ENCODE measurements at regions not wholly inside any gene's neighbourhood (a gene's known extent, or its start where the extent isn't known, plus 50 kb on each side); places are given as distances from the start of the nearest gene placed in this dataset.

GRCh38 chr10:31146491-31147209 is 115.0 kb upstream of the ZNF438 start:
- DNase-seq, result no peak

DNA sequence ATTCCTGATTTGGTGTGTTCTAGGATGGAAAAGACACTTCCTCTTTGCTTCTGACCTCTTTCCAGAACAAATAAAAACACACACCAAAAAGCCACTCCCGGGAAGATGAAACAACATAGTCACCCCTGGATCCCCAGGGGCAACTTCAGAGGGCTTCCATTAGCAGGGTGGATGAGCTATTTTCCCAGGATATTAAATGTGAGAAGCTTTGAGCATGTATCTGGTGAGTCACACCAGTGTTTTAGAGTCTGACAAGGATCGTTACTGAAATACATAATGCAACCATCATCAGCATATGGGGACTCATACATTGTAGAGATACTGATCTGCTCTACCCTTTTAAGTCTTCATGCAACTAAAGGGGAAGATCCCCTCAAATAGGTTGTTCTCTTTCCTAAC is 115.5 kb upstream of the ZNF438 start:
- no peak for DNase-seq

DNA sequence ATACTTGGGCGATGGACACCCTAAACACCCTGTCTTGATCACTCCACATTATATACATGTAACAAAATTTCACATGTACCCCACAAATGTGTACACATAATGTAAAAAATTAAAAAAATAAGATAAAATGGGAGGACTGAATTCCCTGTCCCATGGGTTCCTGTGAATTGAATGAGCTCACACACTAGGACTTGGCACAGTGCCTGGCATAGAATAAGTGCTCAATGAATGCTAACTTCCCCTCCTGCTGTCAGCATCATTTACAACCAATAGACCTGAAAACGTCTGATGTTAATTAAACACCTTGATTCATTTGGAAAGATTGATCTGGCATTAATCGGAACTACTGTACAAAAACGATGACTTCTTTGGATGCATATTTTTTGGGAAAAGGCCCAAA is 117.3 kb upstream of the ZNF438 start:
- no peak for DNase-seq

DNA sequence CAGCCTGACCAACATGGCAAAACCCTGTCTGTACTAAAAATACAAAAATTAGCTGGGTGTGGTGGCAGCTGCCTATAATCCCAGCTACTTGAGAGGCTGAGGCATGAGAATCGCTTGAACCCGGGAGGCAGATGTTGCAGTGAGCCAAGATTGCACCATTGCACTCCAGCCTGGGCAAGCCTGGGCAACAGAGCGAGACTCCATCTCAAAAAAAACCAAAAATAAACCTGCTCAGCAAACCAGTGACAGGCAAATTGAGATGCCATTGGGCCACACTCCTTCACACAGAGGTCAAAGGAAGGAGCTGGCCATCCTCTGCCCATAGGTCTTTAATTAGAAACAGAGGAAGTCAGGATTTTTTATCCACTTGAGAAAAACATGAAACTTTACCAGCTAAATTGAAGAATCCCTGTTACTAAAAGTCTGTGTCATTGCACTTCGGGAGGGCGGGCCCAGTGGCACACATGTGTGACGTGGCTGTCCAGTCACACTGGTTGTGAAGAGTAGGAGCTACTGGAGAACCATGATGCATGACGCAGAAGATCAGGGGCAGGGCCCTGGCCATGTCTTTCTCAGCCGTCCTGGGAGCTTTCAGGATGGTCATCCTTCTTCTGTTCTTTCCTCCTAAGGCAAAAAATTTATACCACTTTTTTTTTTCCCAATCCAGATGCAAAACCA is 118.3 kb upstream of the ZNF438 start:
- DNase-seq, result no peak

DNA sequence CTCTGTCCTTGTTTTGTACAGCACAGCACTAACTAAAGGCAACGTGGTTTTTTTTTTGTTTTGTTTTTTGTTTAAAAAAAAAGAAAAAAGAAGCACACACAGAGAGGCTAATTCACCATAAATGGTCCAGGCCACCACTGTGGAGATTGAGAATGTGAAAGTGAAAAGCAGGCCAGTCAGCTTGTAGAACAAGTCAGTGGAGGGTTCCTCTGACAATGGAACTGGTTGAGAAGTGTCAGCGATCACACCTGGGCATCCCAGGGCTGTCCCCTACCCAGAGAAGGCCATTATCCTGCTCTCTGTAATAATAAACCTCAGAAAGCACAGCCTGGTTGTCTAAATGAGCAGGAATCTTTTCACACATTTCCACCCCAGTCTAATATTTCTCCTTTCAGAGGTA is 119.6 kb upstream of the ZNF438 start:
- DNase-seq, result no peak

GRCh38 chr10:31152421-31153135 is 120.9 kb upstream of the ZNF438 start:
- DNase-seq, result no peak

DNA sequence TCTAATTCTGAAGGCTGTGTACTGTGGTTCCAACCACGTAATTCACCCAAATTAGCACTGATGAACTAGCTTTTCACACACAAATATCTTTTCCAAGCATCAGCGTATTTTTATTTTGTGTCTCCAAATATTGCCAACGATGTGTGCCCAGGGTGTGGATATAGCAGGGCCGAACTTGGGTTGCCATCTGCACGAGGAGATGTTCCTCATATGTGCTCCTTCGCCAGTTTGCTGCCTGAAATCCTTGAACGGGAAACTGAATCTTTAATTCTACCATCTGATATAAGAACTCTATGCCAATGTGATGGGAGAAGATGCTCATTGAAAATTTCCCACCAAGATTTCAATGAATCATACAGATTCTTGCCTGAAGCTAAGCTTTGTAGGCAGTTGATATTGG is 121.5 kb upstream of the ZNF438 start:
- DNase-seq, result no peak

DNA sequence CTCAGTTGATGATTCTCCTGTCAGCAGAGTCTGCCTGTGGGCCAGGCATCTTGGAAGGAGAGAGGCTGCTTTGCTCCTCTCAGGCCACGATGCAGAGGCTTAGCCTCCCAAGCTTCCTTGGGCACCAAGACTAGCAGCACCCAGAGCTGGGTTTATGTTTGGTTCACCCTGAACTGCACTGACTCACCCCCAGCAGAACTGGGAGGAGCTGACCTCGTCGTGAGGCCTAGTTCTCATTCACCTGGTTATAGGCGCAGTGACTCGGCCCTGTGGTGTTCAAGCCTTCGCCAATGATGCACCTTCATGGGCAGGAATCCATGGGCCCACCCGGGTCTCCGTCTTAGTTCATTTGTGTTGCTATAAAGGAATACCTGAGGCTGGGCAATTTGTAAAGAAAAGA is 122.0 kb upstream of the ZNF438 start:
- DNase-seq, result no peak

DNA sequence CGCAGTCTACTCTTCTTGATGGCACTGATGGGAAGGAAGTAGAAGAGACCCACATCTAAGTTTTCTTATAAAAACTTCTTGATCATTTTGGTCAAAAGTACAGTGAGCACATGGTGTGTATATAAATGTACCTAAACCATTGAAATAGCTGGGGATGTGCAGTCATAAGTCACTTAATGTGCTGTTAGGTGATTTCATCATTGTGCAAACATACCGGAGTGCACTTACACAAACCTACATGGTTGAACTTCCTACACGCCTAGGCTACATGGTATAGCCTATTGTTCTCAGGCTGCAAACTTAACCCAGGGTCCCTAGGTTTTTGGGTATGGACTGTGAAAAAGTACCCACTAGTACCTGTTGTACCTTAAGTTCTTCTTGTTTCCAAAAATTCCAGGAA is 123.3 kb upstream of the ZNF438 start:
- no peak for DNase-seq

DNA sequence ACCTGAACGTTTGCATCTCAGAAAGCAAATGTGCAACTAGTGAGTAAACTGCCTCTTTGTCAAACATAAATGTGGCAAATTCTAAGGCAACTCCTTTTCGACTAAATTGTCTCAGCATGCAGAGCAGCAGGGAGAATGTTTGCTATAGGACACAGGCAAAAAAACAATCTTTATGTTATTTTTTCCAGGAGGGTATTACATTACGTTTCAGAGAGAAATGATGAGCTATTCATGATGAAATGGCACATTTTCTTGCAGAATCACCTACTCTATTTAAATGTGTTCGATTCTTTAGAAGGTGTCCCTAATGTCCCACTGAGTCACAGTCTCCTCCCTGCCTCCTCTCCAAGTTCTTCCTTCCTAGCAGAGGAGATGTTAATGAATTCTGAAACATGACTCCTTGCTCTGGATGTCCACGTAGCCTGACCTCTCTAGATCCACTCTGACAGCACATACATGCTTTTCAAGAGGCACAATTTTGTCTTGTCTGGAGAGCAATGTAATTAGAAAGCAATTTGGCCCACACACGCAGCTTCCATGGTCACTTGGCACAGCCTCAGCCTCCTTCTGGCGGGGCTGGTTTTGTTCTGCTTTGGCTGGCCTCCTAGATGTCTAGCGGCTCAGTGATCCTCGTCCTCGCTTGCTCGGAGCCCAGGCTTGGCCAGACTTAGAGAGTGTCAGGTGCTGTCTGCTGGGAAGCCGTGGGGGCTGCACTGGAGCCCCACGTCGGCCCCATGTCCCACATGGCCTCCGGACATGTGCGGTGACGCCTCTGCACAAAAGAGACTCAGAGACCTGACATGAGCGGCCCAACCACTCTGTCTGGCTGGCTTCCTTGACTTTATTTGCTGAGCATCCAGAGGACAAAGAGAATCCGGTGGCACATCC is 125.7 kb upstream of the ZNF438 start:
- DNase-seq, result no peak

DNA sequence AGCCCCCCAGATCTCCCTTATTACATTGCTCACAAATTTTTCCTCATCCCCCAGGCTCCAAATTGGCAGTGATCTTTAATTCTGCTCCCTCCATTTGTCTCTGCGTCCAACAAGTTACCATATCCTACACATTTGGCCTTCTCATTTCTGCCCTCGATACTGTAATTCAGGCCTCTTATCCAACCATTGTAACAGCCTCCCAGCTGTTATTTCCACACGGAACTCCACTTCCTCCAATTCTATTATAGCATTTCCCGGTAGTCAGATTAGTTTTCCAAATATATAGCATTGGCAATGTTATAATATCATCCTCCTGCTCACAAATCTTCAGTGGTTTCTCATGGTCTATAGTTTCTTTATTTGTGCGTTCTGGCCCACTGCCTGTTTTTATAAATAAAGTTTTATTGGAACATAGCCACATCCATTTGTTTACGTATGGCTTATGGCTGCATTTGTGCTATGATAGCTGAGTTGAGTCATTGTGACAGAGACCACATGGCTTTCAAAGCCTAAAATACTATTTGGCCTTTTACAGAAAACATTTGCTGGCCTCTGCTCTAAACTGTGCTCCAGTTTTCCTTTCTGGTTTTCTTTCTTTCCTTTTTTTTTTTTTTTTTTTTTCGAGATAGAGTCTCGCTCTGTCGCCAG is 126.5 kb upstream of the ZNF438 start:
- no peak for DNase-seq

DNA sequence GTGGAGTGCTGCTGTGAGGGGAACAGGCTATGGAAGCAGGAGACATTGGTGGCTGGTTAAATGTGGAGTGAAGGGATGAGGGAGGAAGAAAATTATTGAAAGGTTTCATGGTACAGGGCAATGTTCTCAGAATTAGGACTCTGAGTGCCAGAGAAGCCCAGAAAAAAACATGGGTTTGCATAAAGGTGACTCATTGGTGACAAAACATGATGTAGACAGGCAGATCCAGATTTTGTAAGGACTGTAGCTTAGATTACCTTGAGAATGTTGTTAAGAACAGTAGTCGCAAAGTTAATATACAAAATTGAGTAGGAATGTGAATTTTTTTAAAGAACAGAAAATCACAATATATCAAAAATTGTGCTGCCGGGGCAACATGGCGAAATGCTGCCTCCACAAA is 134.9 kb upstream of the ZNF438 start:
- DNase-seq, result no peak

GRCh38 chr10:31170636-31171035 is 139.0 kb upstream of the ZNF438 start:
- DNase-seq, result no peak

DNA sequence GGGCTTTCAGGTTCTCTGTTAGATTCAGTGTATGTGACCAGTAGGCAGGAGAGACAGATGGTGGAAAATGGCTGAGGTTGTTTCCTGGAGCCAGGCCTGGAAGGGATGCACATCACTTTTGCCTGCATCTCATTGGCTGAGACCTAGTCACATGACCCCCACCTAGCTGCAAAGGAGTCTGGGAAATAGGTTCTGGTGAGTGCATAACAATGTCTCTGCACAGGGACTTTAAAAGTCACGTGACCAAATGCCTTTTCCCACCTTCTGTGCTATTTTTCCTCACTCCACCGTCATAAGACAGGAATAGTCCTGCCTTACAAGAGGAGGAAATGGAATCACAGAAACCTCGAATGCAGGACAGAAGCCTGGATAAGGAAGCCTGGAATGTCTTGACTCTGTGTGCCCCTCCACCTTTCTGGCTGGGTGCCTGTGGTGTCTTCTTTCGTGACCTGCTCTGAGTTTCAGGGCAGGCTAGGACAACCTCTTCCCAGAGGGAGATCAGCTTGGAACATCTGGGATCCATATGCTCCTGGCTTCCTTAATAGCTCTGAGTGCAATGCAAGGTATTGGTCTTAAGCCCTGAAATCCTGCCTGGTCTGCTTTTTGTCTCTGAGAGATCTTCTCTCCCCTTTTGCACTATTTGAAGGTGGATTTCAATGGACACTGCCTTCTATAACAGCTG is 139.9 kb upstream of the ZNF438 start:
- DNase-seq, result no peak

DNA sequence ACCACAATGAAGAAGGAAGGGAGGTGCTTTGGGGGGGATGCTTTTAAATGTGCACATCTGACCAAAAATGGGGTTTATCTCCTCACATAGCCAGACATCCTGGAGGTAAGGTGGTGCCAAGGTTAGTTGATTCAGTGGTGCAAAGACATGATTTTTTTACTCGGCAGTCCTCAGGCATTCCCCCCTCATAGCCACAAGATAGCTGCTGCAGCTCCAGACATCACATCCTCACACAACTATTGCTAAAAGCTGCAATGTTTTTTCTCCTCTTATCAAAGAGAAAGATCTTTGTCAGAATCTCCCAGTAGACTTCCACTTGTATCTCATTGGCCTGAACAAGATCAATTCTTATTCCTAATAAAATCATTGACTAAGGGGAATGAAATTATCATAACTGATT is 141.3 kb upstream of the ZNF438 start:
- DNase-seq, result no peak

DNA sequence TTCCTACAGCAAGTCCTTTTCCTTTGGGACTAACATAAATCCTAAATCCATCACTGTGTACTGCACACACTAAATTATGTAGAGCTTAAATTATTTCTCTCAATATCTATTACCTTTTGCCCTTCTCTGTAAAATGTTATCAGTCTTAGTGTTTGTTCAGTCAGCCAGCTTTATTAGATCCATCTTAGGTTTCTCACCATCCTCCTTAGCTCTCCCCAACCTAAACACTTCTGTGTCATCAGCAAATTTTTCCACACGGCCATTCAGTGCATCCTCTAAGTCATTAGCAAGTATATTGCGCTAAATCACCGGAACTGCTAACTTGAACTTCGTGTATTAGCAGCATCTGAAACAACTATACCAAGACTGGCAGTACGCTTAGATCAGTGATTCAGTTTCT is 142.1 kb upstream of the ZNF438 start:
- no peak for DNase-seq

GRCh38 chr10:31179091-31179680 is 139.8 kb upstream of the ZEB1 start:
- DNase-seq, result no peak

DNA sequence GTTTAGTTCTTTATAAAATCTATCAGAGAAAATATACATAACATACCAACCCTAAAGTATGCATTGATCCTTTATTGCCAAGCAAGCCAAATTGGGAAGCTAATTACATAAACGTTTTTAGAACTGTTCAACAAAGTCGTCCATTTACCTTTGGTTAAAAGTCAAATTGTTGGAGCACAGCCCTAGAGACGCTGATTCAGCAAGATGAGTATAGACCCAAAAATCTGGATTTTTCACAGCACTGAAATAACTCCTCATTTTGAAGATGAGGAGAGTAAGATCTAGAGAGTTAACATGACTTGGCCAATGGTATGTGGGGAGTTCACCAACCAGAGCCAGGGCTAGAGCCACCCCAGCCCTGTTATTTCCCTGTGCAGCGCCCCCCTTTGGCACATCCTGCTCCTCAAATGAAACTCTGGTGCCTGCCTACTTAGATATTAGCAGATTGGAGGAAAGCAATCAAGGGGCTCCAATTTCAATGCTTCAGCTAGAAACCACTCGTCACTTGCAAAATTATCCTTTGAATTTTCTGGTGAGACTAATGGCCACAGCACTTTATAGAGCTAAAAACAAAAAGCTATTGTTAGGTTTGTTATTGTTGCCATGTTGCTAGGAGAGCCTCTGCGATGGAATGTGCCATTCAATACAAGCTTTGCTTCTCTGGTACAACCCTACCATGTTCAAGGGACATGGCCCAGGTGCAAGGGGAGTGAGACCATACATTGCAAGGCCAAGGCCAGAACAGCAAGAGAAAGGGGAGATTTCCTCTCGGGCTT is 132.6 kb upstream of the ZEB1 start:
- DNase-seq, result no peak

GRCh38 chr10:31187182-31187581 is 131.8 kb upstream of the ZEB1 start:
- no peak for DNase-seq

- DNase-seq, result no peak
These were observed 131.3 kb upstream of the ZEB1 start for GRCh38 chr10:31187607-31188210.

All from NCI-H526 treated with DMSO at 0.1 percent for 48 hours (cell line).